ENCODE measurements at regions not wholly inside any gene's neighbourhood (a gene's known extent, or its start where the extent isn't known, plus 50 kb on each side); places are given as distances from the start of the nearest gene placed in this dataset.
"Not testable (repeated sequence)": the region's sequence is repeated elsewhere in the genome, so short reads cannot be mapped to it uniquely, and the experiment has no call there.

GRCh38 chr5:99771296-99771695, 763.9 kb upstream of the FAM174A start:
- ChIA-PET POLR2A (no interaction called here), CTCF (no interaction called here)
- DNase-seq (no peak), ATAC-seq (no peak)
- Mint-ChIP-seq H3K27me3 (no peaks in the 10 kb centered on the region), H3K36me3 (ENCODE audit: low read depth) (no peaks in the 10 kb centered on the region), H3K4me1 (ENCODE audit: low read depth) (no peaks in the 10 kb centered on the region), H3K4me3 (no peak overlapping the region), H3K27ac (no peak overlapping the region), H3K9me3 (peaks cover 7% of the 10 kb centered on the region)
- no peak for TF ChIP-seq CTCF (IDR thresholded peaks at IDR 0.05)
- intact Hi-C loops (cut with micrococcal nuclease): no loop called here

- no peak overlapping the region for H3K27ac Mint-ChIP-seq
- CTCF ChIA-PET: no interaction called here
- intact Hi-C loops (cut with micrococcal nuclease): no loop called here
- ATAC-seq (no peak), DNase-seq (no peak)
- POLR2A ChIA-PET: no interaction called here
- H3K4me1 Mint-ChIP-seq (ENCODE audit: low read depth): no peaks in the 10 kb centered on the region
- no peak overlapping the region for H3K4me3 Mint-ChIP-seq
- no peak for TF ChIP-seq CTCF (IDR thresholded peaks at IDR 0.05)
- H3K27me3 Mint-ChIP-seq: no peaks in the 10 kb centered on the region
- no peaks in the 10 kb centered on the region for H3K36me3 Mint-ChIP-seq (ENCODE audit: low read depth)
- peaks cover 8% of the 10 kb centered on the region for H3K9me3 Mint-ChIP-seq
Observed at GRCh38 chr5:99765011-99765410, 770.2 kb upstream of the FAM174A start.

- ChIA-PET POLR2A (no interaction called here), CTCF (no interaction called here)
- no peaks in the 10 kb centered on the region for H3K4me1 Mint-ChIP-seq (ENCODE audit: low read depth)
- DNase-seq: no peak
- TF ChIP-seq CTCF (IDR thresholded peaks at IDR 0.05): no peak
- no peaks in the 10 kb centered on the region for H3K27me3 Mint-ChIP-seq
- H3K36me3 Mint-ChIP-seq (ENCODE audit: low read depth): no peaks in the 10 kb centered on the region
- ATAC-seq: no peak
- H3K27ac Mint-ChIP-seq: no peak overlapping the region
- intact Hi-C loops (cut with micrococcal nuclease): no loop called here
- H3K9me3 Mint-ChIP-seq: peaks cover 6% of the 10 kb centered on the region
- no peak overlapping the region for H3K4me3 Mint-ChIP-seq
Observed at GRCh38 chr5:99763021-99763774, 772.0 kb upstream of the FAM174A start.

- TF ChIP-seq CTCF (IDR thresholded peaks at IDR 0.05): no peak
- no peak overlapping the region for H3K4me3 Mint-ChIP-seq
- CTCF ChIA-PET: no interaction called here
- POLR2A ChIA-PET: no interaction called here
- ATAC-seq: no peak
- H3K36me3 Mint-ChIP-seq (ENCODE audit: low read depth): no peaks in the 10 kb centered on the region
- intact Hi-C loops (cut with micrococcal nuclease): no loop called here
- H3K9me3 Mint-ChIP-seq: peaks cover 6% of the 10 kb centered on the region
- no peak for DNase-seq
- H3K27me3 Mint-ChIP-seq: no peaks in the 10 kb centered on the region
- no peaks in the 10 kb centered on the region for H3K4me1 Mint-ChIP-seq (ENCODE audit: low read depth)
- no peak overlapping the region for H3K27ac Mint-ChIP-seq
Observed at GRCh38 chr5:99747342-99747741, 787.8 kb upstream of the FAM174A start.

- H3K4me3 Mint-ChIP-seq; H3K4me1 Mint-ChIP-seq (ENCODE audit: low read depth); H3K9me3 Mint-ChIP-seq; H3K36me3 Mint-ChIP-seq (ENCODE audit: low read depth); DNase-seq; H3K27me3 Mint-ChIP-seq; POLR2A ChIA-PET; ATAC-seq; intact Hi-C loops (cut with micrococcal nuclease); CTCF ChIA-PET; H3K27ac Mint-ChIP-seq: not testable (repeated sequence)
Observed at GRCh38 chr5:99733146-99733545, 802.0 kb upstream of the FAM174A start.

- H3K27ac Mint-ChIP-seq; H3K27me3 Mint-ChIP-seq; H3K36me3 Mint-ChIP-seq (ENCODE audit: low read depth); H3K4me1 Mint-ChIP-seq (ENCODE audit: low read depth); ATAC-seq; intact Hi-C loops (cut with micrococcal nuclease); POLR2A ChIA-PET; DNase-seq; CTCF ChIA-PET; H3K4me3 Mint-ChIP-seq; H3K9me3 Mint-ChIP-seq: not testable (repeated sequence)
Observed at GRCh38 chr5:99730653-99731052, 801.8 kb upstream of the CHD1 start.

Measured in activated CD8-positive, alpha-beta T cell treated with anti-CD3 and anti-CD28 coated beads for 36 hours (primary cell).